Chondrocyte (in vitro differentiated cells): ENCODE measurements at regions not wholly inside any gene's neighbourhood (a gene's known extent, or its start where the extent isn't known, plus 50 kb on each side); places are given as distances from the start of the nearest gene placed in this dataset.
"Not testable (repeated sequence)": the region's sequence is repeated elsewhere in the genome, so short reads cannot be mapped to it uniquely, and the experiment has no call there.

ENCODE experiments used
- DNase-seq: peaks from one replicate; pipeline ENCODE4 v3.0.0; 2021; ENCODE audit warnings: mixed read lengths, low spot score
- H3K27ac Mint-ChIP-seq: one replicate; pipeline ENCODE4 v1.8.0; 2021; ENCODE audit warnings: mild to moderate bottlenecking, moderate library complexity, mixed read lengths; ENCODE audit not compliant: unreplicated experiment
- H3K27me3 Mint-ChIP-seq: 2 replicates; pipeline ENCODE4 v1.8.0; 2021; ENCODE audit warnings: low read depth, mixed read lengths
- H3K36me3 Mint-ChIP-seq: 2 replicates; pipeline ENCODE4 v1.8.0; 2021; ENCODE audit warnings: low read depth, mixed read lengths
- H3K4me1 Mint-ChIP-seq: 2 replicates; pipeline ENCODE4 v1.8.0; 2021; ENCODE audit warnings: low read depth, mild to moderate bottlenecking, mixed read lengths
- H3K4me3 Mint-ChIP-seq: one replicate; pipeline ENCODE4 v1.8.0; 2021; ENCODE audit warnings: mild to moderate bottlenecking, moderate library complexity, mixed read lengths; ENCODE audit not compliant: unreplicated experiment
- H3K9me3 Mint-ChIP-seq: 2 replicates; pipeline ENCODE4 v1.8.0; 2021; ENCODE audit warnings: low read depth, mixed read lengths
- CTCF ChIP-seq: fragments of 200-600 bp; sonication (generic); IDR thresholded peaks from 2 replicates; pipeline ENCODE4 v1.5.0; 2021; ENCODE audit warnings: antibody characterized with exemption, mild to moderate bottlenecking, moderate library complexity

- Mint-ChIP-seq H3K4me3 (no peak overlapping the region), H3K9me3 (peaks cover 6% of the 10 kb centered on the region), H3K27ac (no peak overlapping the region), H3K4me1 (no peaks in the 10 kb centered on the region), H3K27me3 (no peaks in the 10 kb centered on the region), H3K36me3 (peaks cover 4% of the 10 kb centered on the region)
- no peak for DNase-seq
- peak; percentile 15 for TF ChIP-seq CTCF
These were observed 122.9 kb downstream of the ARRDC4 start for GRCh38 chr15:98083203-98083910.

GRCh38 chr15:98085003-98085639 lies 124.6 kb downstream of the ARRDC4 start:
- no peak for DNase-seq
- peak; percentile 87 for TF ChIP-seq CTCF
- peaks cover 6% of the 10 kb centered on the region for H3K9me3 Mint-ChIP-seq
- H3K36me3 Mint-ChIP-seq = peaks cover 4% of the 10 kb centered on the region
- no peak overlapping the region for H3K27ac Mint-ChIP-seq
- H3K4me3 Mint-ChIP-seq = no peak overlapping the region
- H3K27me3 Mint-ChIP-seq = no peaks in the 10 kb centered on the region
- no peaks in the 10 kb centered on the region for H3K4me1 Mint-ChIP-seq

- not testable (repeated sequence) for H3K4me1 Mint-ChIP-seq, H3K27me3 Mint-ChIP-seq, H3K36me3 Mint-ChIP-seq, H3K27ac Mint-ChIP-seq, DNase-seq, H3K4me3 Mint-ChIP-seq
- H3K9me3 Mint-ChIP-seq = peaks cover 10% of the 10 kb centered on the region
These were observed 127.9 kb downstream of the ARRDC4 start for GRCh38 chr15:98088307-98088945.

- not testable (repeated sequence) for H3K4me3 Mint-ChIP-seq, H3K4me1 Mint-ChIP-seq, H3K36me3 Mint-ChIP-seq, H3K27ac Mint-ChIP-seq, DNase-seq, H3K27me3 Mint-ChIP-seq
- H3K9me3 Mint-ChIP-seq = peaks cover 13% of the 10 kb centered on the region
These were observed 128.8 kb downstream of the ARRDC4 start for GRCh38 chr15:98089352-98089751.

- not testable (repeated sequence) for H3K4me3 Mint-ChIP-seq, H3K9me3 Mint-ChIP-seq, H3K36me3 Mint-ChIP-seq, DNase-seq, H3K27ac Mint-ChIP-seq, H3K27me3 Mint-ChIP-seq
- peaks cover 22% of the 10 kb centered on the region for H3K4me1 Mint-ChIP-seq
These were observed 137.5 kb downstream of the ARRDC4 start for GRCh38 chr15:98097986-98098385.

- H3K4me3 Mint-ChIP-seq, DNase-seq, H3K27ac Mint-ChIP-seq, H3K9me3 Mint-ChIP-seq, H3K36me3 Mint-ChIP-seq, H3K27me3 Mint-ChIP-seq: not testable (repeated sequence)
- peaks cover 22% of the 10 kb centered on the region for H3K4me1 Mint-ChIP-seq
These were observed 140.1 kb downstream of the ARRDC4 start for GRCh38 chr15:98100606-98101005.

- Mint-ChIP-seq H3K27ac (no peak overlapping the region), H3K4me1 (peaks cover 22% of the 10 kb centered on the region), H3K9me3 (no peaks in the 10 kb centered on the region), H3K4me3 (no peak overlapping the region), H3K36me3 (no peaks in the 10 kb centered on the region), H3K27me3 (no peaks in the 10 kb centered on the region)
- TF ChIP-seq CTCF = no peak
- DNase-seq = no peak
These were observed 143.1 kb downstream of the ARRDC4 start for GRCh38 chr15:98103570-98103969.

- H3K4me3 Mint-ChIP-seq, H3K27me3 Mint-ChIP-seq, DNase-seq, H3K36me3 Mint-ChIP-seq, H3K9me3 Mint-ChIP-seq, H3K27ac Mint-ChIP-seq: not testable (repeated sequence)
- peaks cover 22% of the 10 kb centered on the region for H3K4me1 Mint-ChIP-seq
These were observed 144.1 kb downstream of the ARRDC4 start for GRCh38 chr15:98104386-98105151.

- H3K36me3 Mint-ChIP-seq, H3K27me3 Mint-ChIP-seq, H3K9me3 Mint-ChIP-seq, DNase-seq, H3K4me1 Mint-ChIP-seq, H3K4me3 Mint-ChIP-seq, H3K27ac Mint-ChIP-seq: not testable (repeated sequence)
These were observed 146.2 kb downstream of the ARRDC4 start for GRCh38 chr15:98106615-98107194.
